ENCODE measurements at regions not wholly inside any gene's neighbourhood (a gene's known extent, or its start where the extent isn't known, plus 50 kb on each side); places are given as distances from the start of the nearest gene placed in this dataset.

DNA sequence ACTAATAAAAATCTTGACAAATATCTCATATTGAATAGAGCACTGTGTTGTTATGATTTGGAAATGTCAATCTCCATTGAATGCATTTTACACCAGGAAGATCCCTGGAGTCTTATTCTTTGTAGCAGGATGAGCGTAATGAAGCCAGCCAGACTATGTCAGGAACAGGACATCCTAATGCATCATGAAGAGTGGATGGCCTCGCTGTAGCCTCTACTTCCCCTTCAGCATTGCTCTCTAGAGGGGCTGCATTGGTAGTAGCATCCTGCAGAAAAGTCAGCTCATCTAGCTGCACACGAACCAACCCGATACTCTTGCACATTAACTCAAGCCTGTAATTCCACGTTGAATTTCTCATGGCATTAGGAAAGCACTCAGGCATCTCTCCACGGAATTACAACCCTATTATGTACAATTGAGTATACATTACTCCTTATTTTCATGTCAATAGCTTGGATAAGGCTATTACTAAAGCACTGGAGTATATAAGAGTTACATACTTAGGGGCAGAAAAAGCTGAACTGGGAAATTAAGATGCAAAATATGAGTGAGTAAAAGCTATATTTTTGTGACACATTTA, 76.1 kb downstream of the CMPK2 start:
- no peaks in the 10 kb centered on the region for H3K79me2 ChIP-seq (replicated peaks; ENCODE audit: insufficient read depth, low read length)
- peak overlapping the region; percentile 27 for H3K4me2 ChIP-seq (ENCODE audit: low read length)

GRCh38 chr2:6791682-6792081, 74.0 kb downstream of the CMPK2 start:
- no peaks in the 10 kb centered on the region for H3K36me3 ChIP-seq (ENCODE audit: insufficient read depth, low read length)
- H3K4me3 ChIP-seq (ENCODE audit: low read length) = no peak overlapping the region
- TF ChIP-seq, protein P1, sequence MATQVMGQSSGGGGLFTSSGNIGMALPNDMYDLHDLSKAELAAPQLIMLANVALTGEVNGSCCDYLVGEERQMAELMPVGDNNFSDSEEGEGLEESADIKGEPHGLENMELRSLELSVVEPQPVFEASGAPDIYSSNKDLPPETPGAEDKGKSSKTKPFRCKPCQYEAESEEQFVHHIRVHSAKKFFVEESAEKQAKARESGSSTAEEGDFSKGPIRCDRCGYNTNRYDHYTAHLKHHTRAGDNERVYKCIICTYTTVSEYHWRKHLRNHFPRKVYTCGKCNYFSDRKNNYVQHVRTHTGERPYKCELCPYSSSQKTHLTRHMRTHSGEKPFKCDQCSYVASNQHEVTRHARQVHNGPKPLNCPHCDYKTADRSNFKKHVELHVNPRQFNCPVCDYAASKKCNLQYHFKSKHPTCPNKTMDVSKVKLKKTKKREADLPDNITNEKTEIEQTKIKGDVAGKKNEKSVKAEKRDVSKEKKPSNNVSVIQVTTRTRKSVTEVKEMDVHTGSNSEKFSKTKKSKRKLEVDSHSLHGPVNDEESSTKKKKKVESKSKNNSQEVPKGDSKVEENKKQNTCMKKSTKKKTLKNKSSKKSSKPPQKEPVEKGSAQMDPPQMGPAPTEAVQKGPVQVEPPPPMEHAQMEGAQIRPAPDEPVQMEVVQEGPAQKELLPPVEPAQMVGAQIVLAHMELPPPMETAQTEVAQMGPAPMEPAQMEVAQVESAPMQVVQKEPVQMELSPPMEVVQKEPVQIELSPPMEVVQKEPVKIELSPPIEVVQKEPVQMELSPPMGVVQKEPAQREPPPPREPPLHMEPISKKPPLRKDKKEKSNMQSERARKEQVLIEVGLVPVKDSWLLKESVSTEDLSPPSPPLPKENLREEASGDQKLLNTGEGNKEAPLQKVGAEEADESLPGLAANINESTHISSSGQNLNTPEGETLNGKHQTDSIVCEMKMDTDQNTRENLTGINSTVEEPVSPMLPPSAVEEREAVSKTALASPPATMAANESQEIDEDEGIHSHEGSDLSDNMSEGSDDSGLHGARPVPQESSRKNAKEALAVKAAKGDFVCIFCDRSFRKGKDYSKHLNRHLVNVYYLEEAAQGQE (IDR thresholded peaks at IDR 0.05; ENCODE audit: borderline replicate concordance) = no peak
- TF ChIP-seq EZH2 (IDR thresholded peaks at IDR 0.05; ENCODE audit: borderline replicate concordance, insufficient read depth, low read length, poor library complexity, severe bottlenecking) (no peak), SMC3 (conservative IDR thresholded peaks at IDR 0.05; ENCODE audit: poor library complexity) (no peak), CTCF (IDR thresholded peaks at IDR 0.05; ENCODE audit: poor library complexity, severe bottlenecking) (no peak), MXI1 (conservative IDR thresholded peaks at IDR 0.05; ENCODE audit: poor library complexity, severe bottlenecking) (no peak), TAF1 (IDR thresholded peaks at IDR 0.05; ENCODE audit: low read depth) (no peak), RAD21 (conservative IDR thresholded peaks at IDR 0.05) (no peak)
- no peaks in the 10 kb centered on the region for H3K9me2 ChIP-seq (ENCODE audit: insufficient read depth, low read length)
- H4K20me1 ChIP-seq (ENCODE audit: insufficient read depth) = no peaks in the 10 kb centered on the region
- H3K4me2 ChIP-seq (ENCODE audit: low read length) = no peak overlapping the region
- H3K9ac ChIP-seq (ENCODE audit: low read length) = no peak overlapping the region
- no peaks in the 10 kb centered on the region for H3K79me2 ChIP-seq (replicated peaks; ENCODE audit: insufficient read depth, low read length)
- H3K27me3 ChIP-seq (ENCODE audit: insufficient read depth, low read depth, low read length) = no peaks in the 10 kb centered on the region
- H3K27ac ChIP-seq (ENCODE audit: low read length) = no peak overlapping the region
- no peaks in the 10 kb centered on the region for H3K9me3 ChIP-seq (ENCODE audit: low read length)
- no peak overlapping the region for H2AFZ ChIP-seq (ENCODE audit: low read depth, low read length)
- H3F3A ChIP-seq (ENCODE audit: insufficient read depth, low read length, poor library complexity, severe bottlenecking) = no peaks in the 10 kb centered on the region

More for the DNA sequence above, 76.1 kb downstream of the CMPK2 start:
- no peaks in the 10 kb centered on the region for H4K20me1 ChIP-seq (ENCODE audit: insufficient read depth)
- H3K4me3 ChIP-seq (ENCODE audit: low read length) = peak overlapping the region; percentile 34
- H3K27ac ChIP-seq (ENCODE audit: low read length) = peak overlapping the region; percentile 76
- no peak for TF ChIP-seq EZH2 (IDR thresholded peaks at IDR 0.05; ENCODE audit: borderline replicate concordance, insufficient read depth, low read length, poor library complexity, severe bottlenecking)
- peak; percentile 15 for TF ChIP-seq SMC3 (conservative IDR thresholded peaks at IDR 0.05; ENCODE audit: poor library complexity)
- TF ChIP-seq, protein P1 (IDR thresholded peaks at IDR 0.05; ENCODE audit: borderline replicate concordance) = peak; percentile 98
- no peak for TF ChIP-seq CTCF (IDR thresholded peaks at IDR 0.05; ENCODE audit: poor library complexity, severe bottlenecking)
- no peak for TF ChIP-seq TAF1 (IDR thresholded peaks at IDR 0.05; ENCODE audit: low read depth)
- TF ChIP-seq POLR2AphosphoS5 (IDR thresholded peaks at IDR 0.05) = peak; percentile 95
- TF ChIP-seq EP300 (conservative IDR thresholded peaks at IDR 0.05; ENCODE audit: poor library complexity, severe bottlenecking) = peak; percentile 85
- TF ChIP-seq RAD21 (conservative IDR thresholded peaks at IDR 0.05) = peak; percentile 18
- no peak for TF ChIP-seq MXI1 (conservative IDR thresholded peaks at IDR 0.05; ENCODE audit: poor library complexity, severe bottlenecking)
- H3K9me2 ChIP-seq (ENCODE audit: insufficient read depth, low read length) = no peaks in the 10 kb centered on the region
- H3F3A ChIP-seq (ENCODE audit: insufficient read depth, low read length, poor library complexity, severe bottlenecking) = no peaks in the 10 kb centered on the region
- H3K36me3 ChIP-seq (ENCODE audit: insufficient read depth, low read length) = no peaks in the 10 kb centered on the region
- H3K27me3 ChIP-seq (ENCODE audit: insufficient read depth, low read depth, low read length) = no peaks in the 10 kb centered on the region
- H3K9me3 ChIP-seq (ENCODE audit: low read length) = no peaks in the 10 kb centered on the region
- H3K9ac ChIP-seq (ENCODE audit: low read length) = no peak overlapping the region
- H2AFZ ChIP-seq (ENCODE audit: low read depth, low read length) = no peak overlapping the region

Measured in neural cell (in vitro differentiated cells).